ENCODE measurements at regions not wholly inside any gene's neighbourhood (a gene's known extent, or its start where the extent isn't known, plus 50 kb on each side); places are given as distances from the start of the nearest gene placed in this dataset.
A peak's percentile ranks its signal among the peaks of the same experiment; 100 is the strongest.
"Not testable (repeated sequence)": the region's sequence is repeated elsewhere in the genome, so short reads cannot be mapped to it uniquely, and the experiment has no call there.

- Mint-ChIP-seq H3K4me3 (peak overlapping the region; percentile 31), H3K27me3 (peaks cover 11% of the 10 kb centered on the region), H3K36me3 (ENCODE audit: low read depth) (no peaks in the 10 kb centered on the region), H3K4me1 (peaks cover 6% of the 10 kb centered on the region), H3K27ac (no peak overlapping the region), H3K9me3 (no peaks in the 10 kb centered on the region)
- peak; percentile 87 for ATAC-seq (replicated peaks)
Measured at GRCh38 chr4:146124023-146124680, 51.4 kb upstream of the LSM6 start.

DNA sequence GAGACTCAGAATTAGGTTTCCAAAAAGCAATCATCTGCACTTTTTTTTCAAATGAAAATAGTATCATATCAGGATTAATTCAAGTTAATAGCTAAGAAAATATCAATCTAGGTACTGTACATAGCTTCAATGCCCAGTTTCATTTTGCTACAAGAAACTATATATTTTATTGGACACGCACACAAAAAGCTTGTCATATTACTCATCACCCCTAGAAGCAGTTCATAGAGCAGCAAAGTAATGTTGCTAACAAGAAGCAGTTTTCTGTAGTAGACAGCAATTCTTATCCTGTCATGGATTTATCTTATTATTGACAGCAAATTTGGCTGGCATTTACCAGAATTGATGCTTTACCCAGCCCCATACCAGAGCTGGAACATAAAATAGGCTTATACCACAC is 52.3 kb upstream of the LSM6 start:
- peak overlapping the region; percentile 6 for H3K4me3 Mint-ChIP-seq
- no peak overlapping the region for H3K27ac Mint-ChIP-seq
- H3K4me1 Mint-ChIP-seq = peaks cover 6% of the 10 kb centered on the region
- H3K27me3 Mint-ChIP-seq = peaks cover 11% of the 10 kb centered on the region
- H3K36me3 Mint-ChIP-seq (ENCODE audit: low read depth) = no peaks in the 10 kb centered on the region
- ATAC-seq (replicated peaks) = peak; percentile 44
- H3K9me3 Mint-ChIP-seq = no peaks in the 10 kb centered on the region

DNA sequence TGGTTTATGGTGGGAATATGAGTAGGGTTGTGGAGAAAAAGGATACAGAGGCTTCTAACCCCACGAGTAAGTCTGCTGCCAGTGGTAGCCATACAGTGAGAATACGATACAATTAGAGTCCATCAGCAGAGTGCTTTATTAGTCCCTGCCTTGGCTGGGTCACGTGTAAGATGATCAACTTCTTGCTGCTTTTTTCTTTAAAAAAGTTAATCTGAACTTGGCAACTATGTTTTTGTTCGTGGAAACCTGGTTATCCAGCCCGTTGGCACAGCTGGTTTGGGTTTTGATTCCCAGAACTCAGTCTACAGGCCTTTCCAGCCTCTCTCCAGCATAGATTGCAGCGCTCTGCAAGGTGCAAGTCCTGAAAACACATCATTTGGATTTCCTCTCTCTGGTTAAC is 53.1 kb upstream of the LSM6 start:
- Mint-ChIP-seq H3K9me3 (no peaks in the 10 kb centered on the region), H3K36me3 (ENCODE audit: low read depth) (no peaks in the 10 kb centered on the region), H3K4me1 (peaks cover 6% of the 10 kb centered on the region), H3K27ac (no peak overlapping the region), H3K4me3 (no peak overlapping the region), H3K27me3 (peaks cover 12% of the 10 kb centered on the region)
- ATAC-seq (replicated peaks) = no peak

DNA sequence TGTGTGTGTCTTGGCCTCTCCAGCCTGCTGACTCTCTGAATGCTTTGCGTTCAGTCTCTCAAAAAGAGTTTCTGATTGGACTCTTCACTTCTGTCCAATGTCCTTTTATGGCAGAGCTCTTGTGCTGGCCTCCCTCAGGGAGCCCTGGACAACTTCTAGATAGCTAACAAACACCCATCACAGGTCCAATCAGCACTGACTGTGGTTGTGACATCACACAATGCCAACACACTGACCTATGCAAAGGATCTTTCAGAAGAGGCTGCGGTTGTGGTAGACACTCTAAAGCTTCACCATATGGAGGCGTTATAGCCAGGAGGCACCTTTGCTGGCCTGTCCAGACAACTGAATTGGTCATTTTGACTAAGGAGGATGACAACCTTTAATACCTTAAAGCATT is 53.8 kb upstream of the LSM6 start:
- Mint-ChIP-seq H3K4me3 (no peak overlapping the region), H3K9me3 (no peaks in the 10 kb centered on the region), H3K4me1 (peaks cover 6% of the 10 kb centered on the region), H3K27ac (no peak overlapping the region), H3K36me3 (ENCODE audit: low read depth) (no peaks in the 10 kb centered on the region), H3K27me3 (peaks cover 17% of the 10 kb centered on the region)
- ATAC-seq (replicated peaks) = no peak

GRCh38 chr4:146119845-146120404 is 55.6 kb upstream of the LSM6 start:
- H3K4me1 Mint-ChIP-seq = peaks cover 6% of the 10 kb centered on the region
- no peaks in the 10 kb centered on the region for H3K36me3 Mint-ChIP-seq (ENCODE audit: low read depth)
- peaks cover 28% of the 10 kb centered on the region for H3K27me3 Mint-ChIP-seq

DNA sequence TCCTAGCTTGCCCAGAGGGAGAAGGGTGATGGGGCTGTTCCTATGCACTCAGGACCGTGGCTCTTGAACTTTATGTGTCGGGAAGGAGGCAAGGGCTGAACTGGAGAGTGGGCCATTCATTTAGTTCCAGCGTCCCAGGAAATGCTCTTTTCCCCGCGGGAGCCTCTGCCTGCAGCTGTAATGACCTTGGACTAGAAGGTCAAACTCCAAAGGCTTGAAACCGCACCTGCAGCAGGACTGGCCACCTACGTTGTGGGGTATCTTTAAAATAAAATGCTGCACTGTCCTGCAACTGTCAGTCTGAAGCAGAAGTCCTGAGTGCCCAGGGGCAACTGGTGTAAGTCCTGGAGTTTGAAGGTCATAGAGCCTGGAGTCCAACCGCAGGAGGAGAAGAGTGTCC is 61.5 kb upstream of the LSM6 start:
- Mint-ChIP-seq H3K27ac (no peak overlapping the region), H3K4me3 (no peak overlapping the region), H3K4me1 (no peaks in the 10 kb centered on the region), H3K36me3 (ENCODE audit: low read depth) (no peaks in the 10 kb centered on the region), H3K27me3 (peaks cover 41% of the 10 kb centered on the region), H3K9me3 (peaks cover 4% of the 10 kb centered on the region)
- no peak for ATAC-seq (replicated peaks)

More at GRCh38 chr4:146119845-146120404, 55.6 kb upstream of the LSM6 start:
- Mint-ChIP-seq H3K9me3 (peaks cover 4% of the 10 kb centered on the region), H3K27ac (no peak overlapping the region), H3K4me3 (no peak overlapping the region)
- no peak for ATAC-seq (replicated peaks)

DNA sequence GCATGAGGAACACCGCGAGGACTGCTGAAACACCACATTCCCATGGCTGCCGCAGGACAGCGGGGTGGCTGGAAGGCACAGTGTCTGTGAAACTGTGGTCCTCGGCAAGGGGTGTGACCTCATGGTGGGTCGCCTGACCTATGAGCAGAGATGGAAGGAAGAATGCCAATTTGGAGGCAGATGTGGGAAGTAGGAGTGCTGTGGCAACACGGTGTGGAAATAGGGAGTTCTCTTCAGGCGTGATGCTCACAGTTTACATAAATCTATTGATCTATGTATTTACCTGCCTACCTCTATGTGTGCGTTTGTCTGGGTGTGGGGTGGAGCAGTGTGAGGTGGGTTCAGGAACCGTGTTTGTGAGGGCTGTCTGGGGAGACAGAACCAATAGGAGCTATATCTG is 62.3 kb upstream of the LSM6 start:
- Mint-ChIP-seq H3K4me3 (no peak overlapping the region), H3K9me3 (peaks cover 4% of the 10 kb centered on the region), H3K36me3 (ENCODE audit: low read depth) (no peaks in the 10 kb centered on the region), H3K4me1 (no peaks in the 10 kb centered on the region), H3K27me3 (peaks cover 41% of the 10 kb centered on the region), H3K27ac (no peak overlapping the region)
- no peak for ATAC-seq (replicated peaks)

- no peak overlapping the region for H3K4me3 Mint-ChIP-seq
- H3K9me3 Mint-ChIP-seq = peaks cover 4% of the 10 kb centered on the region
- no peaks in the 10 kb centered on the region for H3K4me1 Mint-ChIP-seq
- ATAC-seq (replicated peaks) = no peak
- H3K27me3 Mint-ChIP-seq = peaks cover 40% of the 10 kb centered on the region
- no peaks in the 10 kb centered on the region for H3K36me3 Mint-ChIP-seq (ENCODE audit: low read depth)
- no peak overlapping the region for H3K27ac Mint-ChIP-seq
Measured at GRCh38 chr4:146112389-146112788, 63.1 kb upstream of the LSM6 start.

GRCh38 chr4:146110871-146111485 is 64.5 kb upstream of the LSM6 start:
- Mint-ChIP-seq H3K9me3 (peaks cover under 1% of the 10 kb centered on the region), H3K4me3 (no peak overlapping the region), H3K4me1 (no peaks in the 10 kb centered on the region), H3K27me3 (peaks cover 31% of the 10 kb centered on the region), H3K27ac (no peak overlapping the region), H3K36me3 (ENCODE audit: low read depth) (no peaks in the 10 kb centered on the region)
- ATAC-seq (replicated peaks) = no peak

DNA sequence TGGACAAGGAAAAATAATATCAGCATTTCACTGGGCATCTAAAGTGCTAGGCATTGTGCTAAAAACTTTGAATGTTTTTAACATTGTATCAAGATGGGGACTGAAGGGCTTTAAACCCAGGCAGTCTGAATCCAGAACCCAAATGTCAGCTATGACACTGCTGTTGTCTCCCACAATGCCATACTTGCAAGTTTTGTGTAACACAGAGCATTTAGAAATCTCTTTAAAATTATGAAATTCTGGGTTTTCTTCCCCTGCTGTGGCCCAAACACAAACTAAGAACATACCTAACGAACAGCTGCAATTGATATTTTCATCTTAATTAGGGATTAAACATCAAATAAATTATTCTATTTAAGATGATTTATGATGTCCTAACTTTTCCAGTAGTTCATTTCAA is 66.8 kb upstream of the LSM6 start:
- no peak for ATAC-seq (replicated peaks)
- H3K27me3 Mint-ChIP-seq = peaks cover 26% of the 10 kb centered on the region
- no peaks in the 10 kb centered on the region for H3K9me3 Mint-ChIP-seq
- H3K36me3 Mint-ChIP-seq (ENCODE audit: low read depth) = no peaks in the 10 kb centered on the region
- no peak overlapping the region for H3K4me3 Mint-ChIP-seq
- no peaks in the 10 kb centered on the region for H3K4me1 Mint-ChIP-seq
- no peak overlapping the region for H3K27ac Mint-ChIP-seq

- H3K27me3 Mint-ChIP-seq = peaks cover 15% of the 10 kb centered on the region
- ATAC-seq (replicated peaks) = no peak
Measured at GRCh38 chr4:146107587-146108240, 67.8 kb upstream of the LSM6 start.

GRCh38 chr4:146105464-146105863 is 70.1 kb upstream of the LSM6 start:
- Mint-ChIP-seq H3K27me3 (peaks cover 17% of the 10 kb centered on the region), H3K9me3 (no peaks in the 10 kb centered on the region), H3K27ac (peak overlapping the region; percentile 16), H3K4me1 (no peaks in the 10 kb centered on the region), H3K4me3 (peak overlapping the region; percentile 19), H3K36me3 (ENCODE audit: low read depth) (no peaks in the 10 kb centered on the region)
- peak; percentile 23 for ATAC-seq (replicated peaks)

More at GRCh38 chr4:146107587-146108240, 67.8 kb upstream of the LSM6 start:
- H3K4me3 Mint-ChIP-seq = no peak overlapping the region
- H3K36me3 Mint-ChIP-seq (ENCODE audit: low read depth) = no peaks in the 10 kb centered on the region
- H3K27ac Mint-ChIP-seq = no peak overlapping the region
- no peaks in the 10 kb centered on the region for H3K9me3 Mint-ChIP-seq
- no peaks in the 10 kb centered on the region for H3K4me1 Mint-ChIP-seq

DNA sequence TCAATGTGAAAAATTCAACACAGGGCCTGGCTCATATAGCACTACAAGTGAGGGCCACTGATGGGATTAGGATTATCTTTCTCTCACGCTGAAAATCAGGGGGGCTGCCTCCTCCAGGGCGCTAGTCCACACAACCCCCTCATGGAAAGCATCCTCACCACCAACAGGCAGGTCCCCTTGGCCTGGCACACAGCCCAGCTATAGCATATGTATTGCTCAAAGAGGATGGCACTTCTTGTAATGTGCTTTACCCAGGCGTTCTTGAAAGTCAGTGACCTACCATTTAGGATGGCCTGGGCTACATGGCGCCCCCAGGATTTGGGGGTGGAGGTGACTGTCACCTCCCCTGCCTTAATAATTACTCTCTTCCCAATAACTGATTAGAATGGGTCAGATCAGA is 71.0 kb upstream of the LSM6 start:
- no peak overlapping the region for H3K27ac Mint-ChIP-seq
- ATAC-seq (replicated peaks) = no peak

GRCh38 chr4:146104052-146104451 is 71.5 kb upstream of the LSM6 start:
- ATAC-seq (replicated peaks); H3K36me3 Mint-ChIP-seq (ENCODE audit: low read depth); H3K9me3 Mint-ChIP-seq; H3K4me1 Mint-ChIP-seq; H3K27me3 Mint-ChIP-seq; H3K27ac Mint-ChIP-seq; H3K4me3 Mint-ChIP-seq: not testable (repeated sequence)

More for the DNA sequence above, 71.0 kb upstream of the LSM6 start:
- Mint-ChIP-seq H3K4me3 (no peak overlapping the region), H3K27me3 (peaks cover 10% of the 10 kb centered on the region), H3K9me3 (no peaks in the 10 kb centered on the region), H3K4me1 (no peaks in the 10 kb centered on the region), H3K36me3 (ENCODE audit: low read depth) (no peaks in the 10 kb centered on the region)

DNA sequence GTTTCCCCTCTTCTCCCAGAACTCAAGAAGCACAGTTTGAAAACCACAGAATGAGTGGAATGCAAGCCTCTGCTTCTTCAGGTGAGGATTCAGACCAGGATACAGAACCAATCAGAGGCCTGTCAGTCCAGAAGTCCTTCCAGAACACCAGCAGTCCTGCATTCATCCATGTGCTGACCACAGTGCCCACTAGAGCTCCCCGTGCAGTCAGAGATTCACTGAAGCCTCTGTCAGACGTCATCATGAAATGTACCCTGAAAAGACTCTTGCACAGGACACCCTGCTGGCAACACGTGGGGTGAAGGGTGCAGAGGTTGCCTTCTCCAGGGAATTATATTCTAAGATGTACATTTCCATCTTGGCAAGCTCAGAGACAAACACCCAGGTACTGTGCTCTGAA is 75.9 kb upstream of the LSM6 start:
- ATAC-seq (replicated peaks) = no peak
- Mint-ChIP-seq H3K9me3 (no peaks in the 10 kb centered on the region), H3K36me3 (ENCODE audit: low read depth) (no peaks in the 10 kb centered on the region), H3K27me3 (peaks cover 16% of the 10 kb centered on the region), H3K4me1 (peaks cover 8% of the 10 kb centered on the region), H3K27ac (no peak overlapping the region), H3K4me3 (no peak overlapping the region)

Measured in activated T-helper 17 cell treated with anti-CD3 and anti-CD28 coated beads, Interleukin-2, amount 50 U/mL, for 72 hours (primary cell).